Mesodermal cell (in vitro differentiated cells): ENCODE measurements at regions not wholly inside any gene's neighbourhood (a gene's known extent, or its start where the extent isn't known, plus 50 kb on each side); places are given as distances from the start of the nearest gene placed in this dataset.

Experiments
- H3K27ac ChIP-seq: 2 replicates; pipeline ENCODE4 v1.7.0; 2013; ENCODE audit warnings: mild to moderate bottlenecking, low read depth, low read length, moderate library complexity; ENCODE audit not compliant: severe bottlenecking
- H3K36me3 ChIP-seq: 2 replicates; pipeline ENCODE4 v1.7.1; 2013; ENCODE audit warnings: mild to moderate bottlenecking, low read length, moderate library complexity; ENCODE audit not compliant: control insufficient read depth, insufficient read depth
- H3K4me1 ChIP-seq: one replicate; pipeline ENCODE4 v1.7.1; 2013; ENCODE audit warnings: mild to moderate bottlenecking, low read length; ENCODE audit not compliant: insufficient read depth, control insufficient read depth, poor library complexity, severe bottlenecking
- H3K4me3 ChIP-seq: 2 replicates; pipeline ENCODE4 v1.7.0; 2013; ENCODE audit warnings: low read length, control low read depth, mild to moderate bottlenecking; ENCODE audit not compliant: insufficient read depth, poor library complexity, severe bottlenecking; ENCODE audit errors: extremely low read depth
- H3K9me3 ChIP-seq: 2 replicates; pipeline ENCODE4 v1.7.1; 2013; ENCODE audit warnings: mild to moderate bottlenecking, low read length, moderate library complexity; ENCODE audit not compliant: control insufficient read depth
- WGBS, 2 experiments: methylation state at CpG; one replicate each; pipeline ENCODE4 v1.1.5; 2013; ENCODE audit warnings: missing lambda C conversion rate in 2 of 2; ENCODE audit not compliant: insufficient coverage in 2 of 2; 5-methylcytosine and 5-hydroxymethylcytosine counted together

GRCh38 chr11:24131698-24132097, 365.2 kb upstream of the LUZP2 start:
- no peak overlapping the region for H3K4me3 ChIP-seq
- no peak overlapping the region for H3K27ac ChIP-seq
- no peaks in the 10 kb centered on the region for H3K36me3 ChIP-seq
- no peaks in the 10 kb centered on the region for H3K9me3 ChIP-seq
- no peaks in the 10 kb centered on the region for H3K4me1 ChIP-seq
- WGBS, 2 experiments = 93 to 98% methylated on average over 6 of the region's 8 CpGs

GRCh38 chr11:24132471-24132870, 364.4 kb upstream of the LUZP2 start:
- no peaks in the 10 kb centered on the region for H3K9me3 ChIP-seq
- no peak overlapping the region for H3K27ac ChIP-seq
- no peak overlapping the region for H3K4me3 ChIP-seq
- H3K36me3 ChIP-seq = no peaks in the 10 kb centered on the region
- H3K4me1 ChIP-seq = no peaks in the 10 kb centered on the region
- WGBS, 2 experiments = 83% methylated on average over 1 of the region's 1 CpG; no CpG with 5 or more reads in 1 of the 2 experiments

GRCh38 chr11:24134879-24135589, 361.8 kb upstream of the LUZP2 start:
- Histone ChIP-seq H3K27ac (no peak overlapping the region), H3K36me3 (no peaks in the 10 kb centered on the region), H3K9me3 (no peaks in the 10 kb centered on the region), H3K4me1 (no peaks in the 10 kb centered on the region), H3K4me3 (no peak overlapping the region)

GRCh38 chr11:24142062-24142461, 354.8 kb upstream of the LUZP2 start:
- Histone ChIP-seq H3K27ac (no peak overlapping the region), H3K9me3 (peaks cover 5% of the 10 kb centered on the region), H3K4me3 (no peak overlapping the region), H3K4me1 (no peaks in the 10 kb centered on the region), H3K36me3 (no peaks in the 10 kb centered on the region)
- whole genome bisulfite sequencing, 2 experiments = no CpG with 5 or more reads among the region's 4 CpGs

- no peaks in the 10 kb centered on the region for H3K4me1 ChIP-seq
- no peak overlapping the region for H3K4me3 ChIP-seq
- 40% methylated on average over 2 of the region's 5 CpGs; no CpG with 5 or more reads in 1 of the 2 experiments for WGBS, 2 experiments
- no peaks in the 10 kb centered on the region for H3K36me3 ChIP-seq
- H3K9me3 ChIP-seq = peaks cover 5% of the 10 kb centered on the region
- no peak overlapping the region for H3K27ac ChIP-seq
These were observed 351.4 kb upstream of the LUZP2 start for GRCh38 chr11:24145411-24145810.

- no peak overlapping the region for H3K4me3 ChIP-seq
- H3K4me1 ChIP-seq = no peaks in the 10 kb centered on the region
- no peaks in the 10 kb centered on the region for H3K36me3 ChIP-seq
- H3K9me3 ChIP-seq = no peaks in the 10 kb centered on the region
- H3K27ac ChIP-seq = no peak overlapping the region
- WGBS, 2 experiments = 80% methylated on average over 1 of the region's 1 CpG; no CpG with 5 or more reads in 1 of the 2 experiments
These were observed 343.5 kb upstream of the LUZP2 start for GRCh38 chr11:24153337-24153736.

GRCh38 chr11:24155792-24156191, 341.1 kb upstream of the LUZP2 start:
- H3K9me3 ChIP-seq = no peaks in the 10 kb centered on the region
- no peak overlapping the region for H3K27ac ChIP-seq
- no peak overlapping the region for H3K4me3 ChIP-seq
- H3K36me3 ChIP-seq = no peaks in the 10 kb centered on the region
- 87 to 94% methylated on average over 2 to 7 of the region's 7 CpGs for WGBS, 2 experiments
- no peaks in the 10 kb centered on the region for H3K4me1 ChIP-seq

GRCh38 chr11:24157316-24157715, 339.5 kb upstream of the LUZP2 start:
- no peaks in the 10 kb centered on the region for H3K4me1 ChIP-seq
- H3K9me3 ChIP-seq = no peaks in the 10 kb centered on the region
- no peak overlapping the region for H3K27ac ChIP-seq
- no CpG with 5 or more reads among the region's 2 CpGs for WGBS, 2 experiments
- no peak overlapping the region for H3K4me3 ChIP-seq
- no peaks in the 10 kb centered on the region for H3K36me3 ChIP-seq

- Histone ChIP-seq H3K36me3 (no peaks in the 10 kb centered on the region), H3K4me3 (no peak overlapping the region), H3K4me1 (no peaks in the 10 kb centered on the region), H3K9me3 (no peaks in the 10 kb centered on the region), H3K27ac (no peak overlapping the region)
- 92 to 94% methylated on average over 7 to 9 of the region's 13 CpGs for WGBS, 2 experiments
These were observed 335.3 kb upstream of the LUZP2 start for GRCh38 chr11:24161587-24161986.

GRCh38 chr11:24163146-24163545, 333.7 kb upstream of the LUZP2 start:
- Histone ChIP-seq H3K27ac (no peak overlapping the region), H3K9me3 (no peaks in the 10 kb centered on the region), H3K36me3 (no peaks in the 10 kb centered on the region), H3K4me3 (no peak overlapping the region), H3K4me1 (no peaks in the 10 kb centered on the region)
- 100% methylated on average over 2 of the region's 3 CpGs for WGBS, 2 experiments

GRCh38 chr11:24163841-24164240, 333.0 kb upstream of the LUZP2 start:
- no peaks in the 10 kb centered on the region for H3K4me1 ChIP-seq
- H3K9me3 ChIP-seq = no peaks in the 10 kb centered on the region
- H3K36me3 ChIP-seq = no peaks in the 10 kb centered on the region
- no peak overlapping the region for H3K4me3 ChIP-seq
- no peak overlapping the region for H3K27ac ChIP-seq
